ENCODE measurements at regions not wholly inside any gene's neighbourhood (a gene's known extent, or its start where the extent isn't known, plus 50 kb on each side); places are given as distances from the start of the nearest gene placed in this dataset.

GRCh38 chr17:79150035-79150733 lies 75.6 kb downstream of the ENGASE start:
- no peak overlapping the region for H3K9ac ChIP-seq (ENCODE audit: low read depth, low read length)
- no peaks in the 10 kb centered on the region for H3K4me1 ChIP-seq (ENCODE audit: insufficient read depth, low read length)
- H2AFZ ChIP-seq (ENCODE audit: low read depth, low read length) = no peak overlapping the region
- no peak overlapping the region for H3K4me2 ChIP-seq (ENCODE audit: insufficient read depth, low read length)
- H3K4me3 ChIP-seq (ENCODE audit: low read depth in 1 of 2, low read length in 2 of 2) = no peak overlapping the region
- H3K27me3 ChIP-seq (ENCODE audit: insufficient read depth, low read length, poor library complexity) = no peaks in the 10 kb centered on the region
- H3K79me2 ChIP-seq (ENCODE audit: insufficient read depth, low read length) = no peaks in the 10 kb centered on the region
- ATAC-seq (ENCODE audit: insufficient read depth, low read depth) (no peak), DNase-seq (no peak)
- H3K27ac ChIP-seq (ENCODE audit: low read length) = no peak overlapping the region
- no peaks in the 10 kb centered on the region for H3K36me3 ChIP-seq (ENCODE audit: insufficient read depth, low read length)
- TF ChIP-seq, protein P1, sequence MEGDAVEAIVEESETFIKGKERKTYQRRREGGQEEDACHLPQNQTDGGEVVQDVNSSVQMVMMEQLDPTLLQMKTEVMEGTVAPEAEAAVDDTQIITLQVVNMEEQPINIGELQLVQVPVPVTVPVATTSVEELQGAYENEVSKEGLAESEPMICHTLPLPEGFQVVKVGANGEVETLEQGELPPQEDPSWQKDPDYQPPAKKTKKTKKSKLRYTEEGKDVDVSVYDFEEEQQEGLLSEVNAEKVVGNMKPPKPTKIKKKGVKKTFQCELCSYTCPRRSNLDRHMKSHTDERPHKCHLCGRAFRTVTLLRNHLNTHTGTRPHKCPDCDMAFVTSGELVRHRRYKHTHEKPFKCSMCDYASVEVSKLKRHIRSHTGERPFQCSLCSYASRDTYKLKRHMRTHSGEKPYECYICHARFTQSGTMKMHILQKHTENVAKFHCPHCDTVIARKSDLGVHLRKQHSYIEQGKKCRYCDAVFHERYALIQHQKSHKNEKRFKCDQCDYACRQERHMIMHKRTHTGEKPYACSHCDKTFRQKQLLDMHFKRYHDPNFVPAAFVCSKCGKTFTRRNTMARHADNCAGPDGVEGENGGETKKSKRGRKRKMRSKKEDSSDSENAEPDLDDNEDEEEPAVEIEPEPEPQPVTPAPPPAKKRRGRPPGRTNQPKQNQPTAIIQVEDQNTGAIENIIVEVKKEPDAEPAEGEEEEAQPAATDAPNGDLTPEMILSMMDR (IDR thresholded peaks at IDR 0.05; ENCODE audit: borderline replicate concordance, extremely low read depth, low read length, poor library complexity, severe bottlenecking) = no peak
- TF ChIP-seq EZH2 (IDR thresholded peaks at IDR 0.05; ENCODE audit: borderline replicate concordance, low read depth, low read length, severe bottlenecking) = no peak
- H4K20me1 ChIP-seq (ENCODE audit: insufficient read depth, low read length) = peaks cover 2% of the 10 kb centered on the region; the same call in 1 of the 2 replicates
- H3K9me3 ChIP-seq (ENCODE audit: insufficient read depth, low read length, severe bottlenecking) = no peaks in the 10 kb centered on the region

GRCh38 chr17:79148584-79148983 lies 74.0 kb downstream of the ENGASE start:
- H3K79me2 ChIP-seq (ENCODE audit: insufficient read depth, low read length) = no peaks in the 10 kb centered on the region
- H2AFZ ChIP-seq (ENCODE audit: low read depth, low read length) = no peak overlapping the region
- H3K4me3 ChIP-seq (ENCODE audit: low read depth in 1 of 2, low read length in 2 of 2) = no peak overlapping the region
- H3K9ac ChIP-seq (ENCODE audit: low read depth, low read length) = no peak overlapping the region
- H3K27ac ChIP-seq (ENCODE audit: low read length) = no peak overlapping the region
- no peak for DNase-seq
- H3K9me3 ChIP-seq (ENCODE audit: insufficient read depth, low read length, severe bottlenecking) = no peaks in the 10 kb centered on the region
- H3K27me3 ChIP-seq (ENCODE audit: insufficient read depth, low read length, poor library complexity) = no peaks in the 10 kb centered on the region
- no peak for ATAC-seq (ENCODE audit: insufficient read depth, low read depth)
- TF ChIP-seq, protein P1 (IDR thresholded peaks at IDR 0.05; ENCODE audit: borderline replicate concordance, extremely low read depth, low read length, poor library complexity, severe bottlenecking) = no peak
- no peak for TF ChIP-seq EZH2 (IDR thresholded peaks at IDR 0.05; ENCODE audit: borderline replicate concordance, low read depth, low read length, severe bottlenecking)
- H4K20me1 ChIP-seq (ENCODE audit: insufficient read depth, low read length) = peaks cover 2% of the 10 kb centered on the region; the same call in 1 of the 2 replicates
- no peaks in the 10 kb centered on the region for H3K36me3 ChIP-seq (ENCODE audit: insufficient read depth, low read length)
- H3K4me2 ChIP-seq (ENCODE audit: insufficient read depth, low read length) = no peak overlapping the region
- no peaks in the 10 kb centered on the region for H3K4me1 ChIP-seq (ENCODE audit: insufficient read depth, low read length)

GRCh38 chr17:79147746-79148506 lies 73.3 kb downstream of the ENGASE start:
- Histone ChIP-seq H3K79me2 (ENCODE audit: insufficient read depth, low read length) (no peaks in the 10 kb centered on the region), H3K27ac (ENCODE audit: low read length) (no peak overlapping the region), H3K4me2 (ENCODE audit: insufficient read depth, low read length) (no peak overlapping the region), H3K9me3 (ENCODE audit: insufficient read depth, low read length, severe bottlenecking) (no peaks in the 10 kb centered on the region), H2AFZ (ENCODE audit: low read depth, low read length) (no peak overlapping the region), H3K9ac (ENCODE audit: low read depth, low read length) (no peak overlapping the region), H3K36me3 (ENCODE audit: insufficient read depth, low read length) (no peaks in the 10 kb centered on the region), H4K20me1 (ENCODE audit: insufficient read depth, low read length) (peaks cover 2% of the 10 kb centered on the region; the same call in 1 of the 2 replicates), H3K4me1 (ENCODE audit: insufficient read depth, low read length) (no peaks in the 10 kb centered on the region), H3K4me3 (ENCODE audit: low read depth in 1 of 2, low read length in 2 of 2) (no peak overlapping the region), H3K27me3 (ENCODE audit: insufficient read depth, low read length, poor library complexity) (no peaks in the 10 kb centered on the region)
- ATAC-seq (ENCODE audit: insufficient read depth, low read depth) (no peak), DNase-seq (no peak)
- TF ChIP-seq, protein P1 (IDR thresholded peaks at IDR 0.05; ENCODE audit: borderline replicate concordance, extremely low read depth, low read length, poor library complexity, severe bottlenecking) = no peak
- TF ChIP-seq EZH2 (IDR thresholded peaks at IDR 0.05; ENCODE audit: borderline replicate concordance, low read depth, low read length, severe bottlenecking) = no peak

Data from DND-41 (cell line).